ENCODE measurements at regions not wholly inside any gene's neighbourhood (a gene's known extent, or its start where the extent isn't known, plus 50 kb on each side); places are given as distances from the start of the nearest gene placed in this dataset.

- H3K23ac ChIP-seq (ENCODE audit: low read length), result no peak overlapping the region
- H2BK120ac ChIP-seq (ENCODE audit: insufficient read depth, low read length, poor library complexity), result no peak overlapping the region
- H3K4me2 ChIP-seq (ENCODE audit: low read length), result no peak overlapping the region
- H2AFZ ChIP-seq (ENCODE audit: insufficient read depth, low read length, poor library complexity), result no peak overlapping the region
- H3K4me3 ChIP-seq (ENCODE audit: low read depth, low read length), result no peak overlapping the region
- no peak overlapping the region for H2BK5ac ChIP-seq (ENCODE audit: low read depth, low read length, poor library complexity)
- no peaks in the 10 kb centered on the region for H3K27me3 ChIP-seq (ENCODE audit: insufficient read depth, low read length)
- DNase-seq, result no peak
- H3K27ac ChIP-seq (ENCODE audit: low read depth, low read length), result no peak overlapping the region
- no peak overlapping the region for H4K12ac ChIP-seq (ENCODE audit: low read depth, low read length)
- H3K79me1 ChIP-seq (ENCODE audit: low read length), result no peaks in the 10 kb centered on the region
- no peak overlapping the region for H4K8ac ChIP-seq (ENCODE audit: low read depth, low read length)
- H3K14ac ChIP-seq (ENCODE audit: low read length), result no peak overlapping the region
- H3K9ac ChIP-seq (ENCODE audit: low read length), result no peak overlapping the region
- no peaks in the 10 kb centered on the region for H3K36me3 ChIP-seq (ENCODE audit: control insufficient read depth in 1 of 2, insufficient read depth in 2 of 2, low read length in 2 of 2)
- H3K4me1 ChIP-seq (ENCODE audit: control insufficient read depth in 1 of 2, insufficient read depth in 2 of 2, low read length in 2 of 2), result no peaks in the 10 kb centered on the region
- no peaks in the 10 kb centered on the region for H3K9me3 ChIP-seq (ENCODE audit: insufficient read depth, low read depth, low read length)
- no peak overlapping the region for H2AK5ac ChIP-seq (ENCODE audit: low read length)
- no peak overlapping the region for H4K91ac ChIP-seq (ENCODE audit: low read depth, low read length)
- no peak overlapping the region for H3K4ac ChIP-seq (ENCODE audit: low read depth, low read length)
- WGBS (ENCODE audit: extremely low coverage, insufficient coverage, insufficient read length), result no CpG with 5 or more reads among the region's 1 CpG
- no peak overlapping the region for H2BK12ac ChIP-seq (ENCODE audit: low read length)
- H3K79me2 ChIP-seq (ENCODE audit: control insufficient read depth, insufficient read depth, low read length, poor library complexity), result no peaks in the 10 kb centered on the region
- H3K18ac ChIP-seq (ENCODE audit: low read length), result no peak overlapping the region
Observed at GRCh38 chr17:31684901-31685300, 174.1 kb downstream of the COPRS start.

- no CpG with 5 or more reads among the region's 8 CpGs for WGBS (ENCODE audit: extremely low coverage, insufficient coverage, insufficient read length)
Observed at GRCh38 chr17:31680126-31680525, 178.9 kb downstream of the COPRS start.

GRCh38 chr17:31679667-31680066 lies 179.4 kb downstream of the COPRS start:
- Histone ChIP-seq H3K18ac (ENCODE audit: low read length) (no peak overlapping the region), H2BK12ac (ENCODE audit: low read length) (no peak overlapping the region), H3K4me2 (ENCODE audit: low read length) (no peak overlapping the region), H4K12ac (ENCODE audit: low read depth, low read length) (no peak overlapping the region), H2BK120ac (ENCODE audit: insufficient read depth, low read length, poor library complexity) (no peak overlapping the region), H3K23ac (ENCODE audit: low read length) (no peak overlapping the region), H2AK5ac (ENCODE audit: low read length) (no peak overlapping the region), H3K9me3 (ENCODE audit: insufficient read depth, low read depth, low read length) (no peaks in the 10 kb centered on the region), H3K14ac (ENCODE audit: low read length) (no peak overlapping the region), H3K9ac (ENCODE audit: low read length) (no peak overlapping the region), H3K27me3 (ENCODE audit: insufficient read depth, low read length) (no peaks in the 10 kb centered on the region), H3K79me1 (ENCODE audit: low read length) (no peaks in the 10 kb centered on the region), H3K4ac (ENCODE audit: low read depth, low read length) (no peak overlapping the region), H3K4me1 (ENCODE audit: control insufficient read depth in 1 of 2, insufficient read depth in 2 of 2, low read length in 2 of 2) (no peaks in the 10 kb centered on the region), H2BK5ac (ENCODE audit: low read depth, low read length, poor library complexity) (no peak overlapping the region), H4K91ac (ENCODE audit: low read depth, low read length) (no peak overlapping the region), H3K79me2 (ENCODE audit: control insufficient read depth, insufficient read depth, low read length, poor library complexity) (no peaks in the 10 kb centered on the region), H4K8ac (ENCODE audit: low read depth, low read length) (no peak overlapping the region), H3K4me3 (ENCODE audit: low read depth, low read length) (no peak overlapping the region), H2AFZ (ENCODE audit: insufficient read depth, low read length, poor library complexity) (no peak overlapping the region), H3K36me3 (ENCODE audit: control insufficient read depth in 1 of 2, insufficient read depth in 2 of 2, low read length in 2 of 2) (no peaks in the 10 kb centered on the region), H3K27ac (ENCODE audit: low read depth, low read length) (no peak overlapping the region)
- DNase-seq, result no peak
- no CpG with 5 or more reads among the region's 5 CpGs for WGBS (ENCODE audit: extremely low coverage, insufficient coverage, insufficient read length)

More at GRCh38 chr17:31680126-31680525, 178.9 kb downstream of the COPRS start:
- Histone ChIP-seq H3K4me1 (ENCODE audit: control insufficient read depth in 1 of 2, insufficient read depth in 2 of 2, low read length in 2 of 2) (no peaks in the 10 kb centered on the region), H3K18ac (ENCODE audit: low read length) (no peak overlapping the region), H3K79me1 (ENCODE audit: low read length) (no peaks in the 10 kb centered on the region), H3K23ac (ENCODE audit: low read length) (no peak overlapping the region), H3K27ac (ENCODE audit: low read depth, low read length) (no peak overlapping the region), H4K91ac (ENCODE audit: low read depth, low read length) (no peak overlapping the region), H3K36me3 (ENCODE audit: control insufficient read depth in 1 of 2, insufficient read depth in 2 of 2, low read length in 2 of 2) (no peaks in the 10 kb centered on the region), H2BK12ac (ENCODE audit: low read length) (no peak overlapping the region), H3K9me3 (ENCODE audit: insufficient read depth, low read depth, low read length) (no peaks in the 10 kb centered on the region), H3K14ac (ENCODE audit: low read length) (no peak overlapping the region), H2BK120ac (ENCODE audit: insufficient read depth, low read length, poor library complexity) (no peak overlapping the region), H2AFZ (ENCODE audit: insufficient read depth, low read length, poor library complexity) (no peak overlapping the region), H3K27me3 (ENCODE audit: insufficient read depth, low read length) (no peaks in the 10 kb centered on the region), H3K4me3 (ENCODE audit: low read depth, low read length) (no peak overlapping the region), H3K79me2 (ENCODE audit: control insufficient read depth, insufficient read depth, low read length, poor library complexity) (no peaks in the 10 kb centered on the region), H3K9ac (ENCODE audit: low read length) (no peak overlapping the region), H4K8ac (ENCODE audit: low read depth, low read length) (no peak overlapping the region), H4K12ac (ENCODE audit: low read depth, low read length) (no peak overlapping the region), H3K4me2 (ENCODE audit: low read length) (no peak overlapping the region), H2AK5ac (ENCODE audit: low read length) (no peak overlapping the region), H3K4ac (ENCODE audit: low read depth, low read length) (no peak overlapping the region), H2BK5ac (ENCODE audit: low read depth, low read length, poor library complexity) (no peak overlapping the region)
- peak; percentile 27 to 37 for DNase-seq

GRCh38 chr17:31678431-31678830 lies 180.6 kb downstream of the COPRS start:
- H3K79me2 ChIP-seq (ENCODE audit: control insufficient read depth, insufficient read depth, low read length, poor library complexity), result no peaks in the 10 kb centered on the region
- H2BK5ac ChIP-seq (ENCODE audit: low read depth, low read length, poor library complexity), result no peak overlapping the region
- H3K9ac ChIP-seq (ENCODE audit: low read length), result no peak overlapping the region
- no peaks in the 10 kb centered on the region for H3K36me3 ChIP-seq (ENCODE audit: control insufficient read depth in 1 of 2, insufficient read depth in 2 of 2, low read length in 2 of 2)
- no peak overlapping the region for H3K14ac ChIP-seq (ENCODE audit: low read length)
- no peaks in the 10 kb centered on the region for H3K9me3 ChIP-seq (ENCODE audit: insufficient read depth, low read depth, low read length)
- no peak overlapping the region for H2AK5ac ChIP-seq (ENCODE audit: low read length)
- H3K4me1 ChIP-seq (ENCODE audit: control insufficient read depth in 1 of 2, insufficient read depth in 2 of 2, low read length in 2 of 2), result peaks cover 7 to 8% of the 10 kb centered on the region in 2 experiments
- H3K4me3 ChIP-seq (ENCODE audit: low read depth, low read length), result no peak overlapping the region
- H2BK12ac ChIP-seq (ENCODE audit: low read length), result no peak overlapping the region
- no peak overlapping the region for H3K27ac ChIP-seq (ENCODE audit: low read depth, low read length)
- no peaks in the 10 kb centered on the region for H3K27me3 ChIP-seq (ENCODE audit: insufficient read depth, low read length)
- no peak for DNase-seq
- WGBS (ENCODE audit: extremely low coverage, insufficient coverage, insufficient read length), result no CpG with 5 or more reads among the region's 1 CpG
- H3K4ac ChIP-seq (ENCODE audit: low read depth, low read length), result no peak overlapping the region
- H4K12ac ChIP-seq (ENCODE audit: low read depth, low read length), result no peak overlapping the region
- H3K79me1 ChIP-seq (ENCODE audit: low read length), result no peaks in the 10 kb centered on the region
- no peak overlapping the region for H3K18ac ChIP-seq (ENCODE audit: low read length)
- H3K4me2 ChIP-seq (ENCODE audit: low read length), result no peak overlapping the region
- no peak overlapping the region for H4K91ac ChIP-seq (ENCODE audit: low read depth, low read length)
- H4K8ac ChIP-seq (ENCODE audit: low read depth, low read length), result no peak overlapping the region
- no peak overlapping the region for H2BK120ac ChIP-seq (ENCODE audit: insufficient read depth, low read length, poor library complexity)
- H3K23ac ChIP-seq (ENCODE audit: low read length), result no peak overlapping the region
- H2AFZ ChIP-seq (ENCODE audit: insufficient read depth, low read length, poor library complexity), result no peak overlapping the region

Measured in trophoblast cell (in vitro differentiated cells and primary cell).